A673 (cell line): ENCODE measurements at regions not wholly inside any gene's neighbourhood (a gene's known extent, or its start where the extent isn't known, plus 50 kb on each side); places are given as distances from the start of the nearest gene placed in this dataset.

Experiments used
- BruUV-seq: library from RNA; stranded (reverse); fragments of 400-500 nt; replicated peaks from 2 replicates; lab custom pipeline; 2021; lab: Mats Ljungman, UMichigan
- CTCF ChIA-PET: fragments of 300-600 bp; sonication (Branson Sonifier 250); formaldehyde crosslinking; loops from one replicate; lab custom pipeline; 2022; ENCODE audit warnings: antibody characterized with exemption; lab: Charles Lee
- POLR2A ChIA-PET: fragments of 300-600 bp; sonication (Branson Sonifier 250); formaldehyde crosslinking; loops from one replicate; lab custom pipeline; 2022; ENCODE audit warnings: antibody characterized with exemption; ENCODE audit not compliant: low non-redundant PET; lab: Charles Lee
- DNase-seq: peaks from one replicate; pipeline ENCODE4 v3.0.0-alpha.2; 2015; ENCODE audit warnings: low spot score
- H3K27ac ChIP-seq: fragments of 200-600 bp; sonication (generic); 2 replicates; pipeline ENCODE4 v1.5.1; 2016; ENCODE audit warnings: mixed run types, low read depth, mild to moderate bottlenecking, mixed read lengths, antibody characterized with exemption, low read length; ENCODE audit not compliant: poor library complexity, severe bottlenecking
- H3K27me3 ChIP-seq: fragments of 200-600 bp; sonication (generic); replicated peaks from 2 replicates; pipeline ENCODE4 v1.6.1; 2017; ENCODE audit warnings: mixed run types, low read depth, mild to moderate bottlenecking, mixed read lengths, antibody characterized with exemption, low read length; ENCODE audit not compliant: insufficient read depth, poor library complexity
- H3K36me3 ChIP-seq: fragments of 200-600 bp; sonication (generic); 2 replicates; pipeline ENCODE4 v1.6.1; 2016; ENCODE audit warnings: mixed run types, mild to moderate bottlenecking, mixed read lengths, antibody characterized with exemption, low read length; ENCODE audit not compliant: insufficient read depth, poor library complexity, severe bottlenecking
- H3K4me1 ChIP-seq: fragments of 200-600 bp; sonication (generic); 2 replicates; pipeline ENCODE4 v1.6.1; 2017; ENCODE audit warnings: mixed run types, mild to moderate bottlenecking, mixed read lengths, antibody characterized with exemption, low read length; ENCODE audit not compliant: insufficient read depth, poor library complexity, severe bottlenecking
- H3K4me3 ChIP-seq: fragments of 200-600 bp; sonication (generic); 2 replicates; pipeline ENCODE4 v1.5.1; 2016; ENCODE audit warnings: low read depth, mixed run types, mild to moderate bottlenecking, mixed read lengths, low read length; ENCODE audit not compliant: poor library complexity, severe bottlenecking
- H3K9me3 ChIP-seq: fragments of 200-600 bp; sonication (generic); 2 replicates; pipeline ENCODE4 v1.6.1; 2016; ENCODE audit warnings: mixed run types, low read depth, mild to moderate bottlenecking, mixed read lengths, antibody characterized with exemption, low read length; ENCODE audit not compliant: poor library complexity, severe bottlenecking
- CTCF ChIP-seq: fragments of 300-800, 200-600 bp; sonication (generic); conservative IDR thresholded peaks from 2 replicates; pipeline ENCODE4 v1.5.1; 2017; ENCODE audit warnings: low read depth, mild to moderate bottlenecking, antibody characterized with exemption, low read length, moderate library complexity, mixed read lengths
- EZH2 ChIP-seq: fragments of 200-600 bp; sonication (generic); IDR thresholded peaks from 2 replicates; pipeline ENCODE4 v1.6.1; 2017; ENCODE audit warnings: borderline replicate concordance, low read depth, mild to moderate bottlenecking, mixed read lengths, antibody characterized with exemption, low read length; ENCODE audit not compliant: poor library complexity, severe bottlenecking
- intact Hi-C: fragments of 100-400 bp; cut with micrococcal nuclease; formaldehyde crosslinking; loops from one replicate; pipeline ENCODE4 v1.10.0; 2022; ENCODE audit not compliant: unreplicated experiment

DNA sequence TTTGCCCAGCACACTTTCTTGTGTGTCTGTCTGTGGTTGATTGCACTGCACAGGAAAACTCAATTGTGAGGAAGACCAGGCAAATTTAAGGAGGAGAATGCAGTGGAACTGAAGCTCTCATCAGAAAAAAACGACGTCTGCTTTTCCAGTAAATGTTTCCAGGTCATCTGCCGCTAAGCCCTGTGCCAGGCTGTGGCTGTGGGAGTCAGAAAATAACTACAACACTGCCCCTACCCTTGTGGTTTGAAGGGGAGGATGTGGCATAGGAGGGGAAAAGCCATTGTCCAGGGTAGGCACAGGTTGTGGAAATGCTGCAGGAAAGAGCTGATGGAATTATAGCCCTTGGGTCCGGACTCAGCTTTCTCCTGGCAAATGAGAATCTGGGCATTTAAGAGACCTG is 259.7 kb upstream of the TMEM132C start:
- intact Hi-C loops, result no loop called here
- CTCF ChIA-PET, result no interaction called here
- POLR2A ChIA-PET, result no interaction called here

GRCh38 chr12:128008341-128008740 is 258.6 kb upstream of the TMEM132C start:
- ChIA-PET CTCF (no interaction called here), POLR2A (no interaction called here)
- no peaks in the 10 kb centered on the region for H3K36me3 ChIP-seq
- H3K27ac ChIP-seq, result no peak overlapping the region
- intact Hi-C loops, result no loop called here
- H3K9me3 ChIP-seq, result no peaks in the 10 kb centered on the region
- no peak for DNase-seq
- no peak overlapping the region for H3K4me3 ChIP-seq
- H3K4me1 ChIP-seq, result no peaks in the 10 kb centered on the region
- BruUV-seq, result no TSS peak
- H3K27me3 ChIP-seq, result peaks cover 13% of the 10 kb centered on the region
- TF ChIP-seq CTCF, result no peak
- TF ChIP-seq EZH2, result no peak

More for the DNA sequence above, 259.7 kb upstream of the TMEM132C start:
- TF ChIP-seq EZH2 (no peak), CTCF (no peak)
- H3K27me3 ChIP-seq, result peaks cover 9% of the 10 kb centered on the region
- no peaks in the 10 kb centered on the region for H3K9me3 ChIP-seq
- H3K4me1 ChIP-seq, result no peaks in the 10 kb centered on the region
- no TSS peak for BruUV-seq
- no peak overlapping the region for H3K27ac ChIP-seq
- no peak overlapping the region for H3K4me3 ChIP-seq
- H3K36me3 ChIP-seq, result no peaks in the 10 kb centered on the region
- DNase-seq, result no peak

DNA sequence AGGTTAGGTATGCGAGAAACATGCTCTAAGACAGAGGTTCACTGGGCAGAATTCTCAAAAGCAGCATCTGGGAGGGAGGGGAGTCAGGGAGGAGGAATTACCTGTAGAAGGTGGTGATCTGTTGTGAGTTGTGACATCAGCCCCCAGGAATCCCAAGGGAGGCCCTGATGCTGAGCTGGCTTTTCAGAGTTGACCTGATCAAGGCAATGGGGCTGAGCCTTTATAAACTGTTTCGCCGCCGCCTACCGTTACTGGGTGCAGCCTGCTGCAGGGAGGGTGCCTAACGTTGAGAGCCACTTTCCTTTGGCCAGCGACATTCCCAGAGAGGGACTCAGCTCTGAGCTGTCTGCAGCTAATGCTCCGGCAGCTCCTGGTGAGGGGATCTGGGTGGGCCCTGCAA is 257.9 kb upstream of the TMEM132C start:
- DNase-seq, result no peak
- no peak overlapping the region for H3K4me3 ChIP-seq
- peaks cover 13% of the 10 kb centered on the region for H3K27me3 ChIP-seq
- H3K27ac ChIP-seq, result no peak overlapping the region
- no TSS peak for BruUV-seq
- no peaks in the 10 kb centered on the region for H3K4me1 ChIP-seq
- POLR2A ChIA-PET, result no interaction called here
- no peaks in the 10 kb centered on the region for H3K36me3 ChIP-seq
- H3K9me3 ChIP-seq, result no peaks in the 10 kb centered on the region
- no peak for TF ChIP-seq EZH2
- no peak for TF ChIP-seq CTCF
- CTCF ChIA-PET, result no interaction called here
- intact Hi-C loops, result no loop called here
